RCC 7860 (cell line): ENCODE measurements at regions not wholly inside any gene's neighbourhood (a gene's known extent, or its start where the extent isn't known, plus 50 kb on each side); places are given as distances from the start of the nearest gene placed in this dataset.

Experiments
- DNase-seq: peaks from one replicate; pipeline ENCODE4 v3.0.0-alpha.2; 2015; ENCODE audit warnings: low spot score
- FAIRE-seq: peaks from 2 replicates; lab custom pipeline; 2012; peaks lifted over from hg19 to GRCh38; lab: Jason Lieb, UNC

DNA sequence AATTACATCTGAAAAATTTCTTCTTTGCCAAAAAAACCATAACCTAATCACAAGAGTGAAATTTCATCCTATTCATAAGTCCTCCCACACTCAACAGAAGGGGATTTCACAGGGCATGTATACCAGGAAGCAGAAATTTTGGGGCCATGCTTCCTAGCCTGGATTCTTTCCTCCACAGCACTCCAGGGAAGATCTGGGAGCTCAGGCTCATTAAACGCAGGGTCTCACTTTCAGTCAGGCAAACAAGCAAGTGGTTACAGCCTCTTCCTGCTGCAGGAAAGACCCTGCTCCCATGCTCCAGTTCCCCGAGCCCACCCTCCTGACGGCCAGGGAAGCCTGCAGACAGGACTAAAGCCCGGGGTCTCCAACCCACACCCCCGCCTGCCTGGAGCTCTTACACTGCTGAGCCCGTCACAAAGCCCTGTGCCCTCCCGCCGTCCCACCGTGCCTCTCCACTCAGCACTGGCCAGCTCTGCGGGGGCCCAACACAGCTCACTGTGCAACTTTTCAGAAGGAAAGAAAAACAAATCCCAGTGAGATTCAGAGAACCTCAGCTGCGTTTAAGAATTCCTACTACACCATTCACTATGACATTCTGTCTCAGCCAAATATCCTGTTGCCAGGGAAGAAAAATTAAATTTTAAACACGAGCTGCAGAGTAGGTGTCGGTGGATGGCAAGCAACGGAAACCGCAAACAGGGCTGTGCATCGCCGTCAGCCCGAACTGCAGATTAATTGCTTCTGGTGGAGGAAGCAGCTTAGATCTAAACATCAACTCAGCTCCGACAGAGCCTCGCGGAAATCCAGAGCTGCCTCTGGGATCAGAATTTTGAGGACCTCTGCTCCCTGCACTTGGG is 106.7 kb upstream of the SFSWAP start:
- DNase-seq, result no peak
- FAIRE-seq, result no peak

DNA sequence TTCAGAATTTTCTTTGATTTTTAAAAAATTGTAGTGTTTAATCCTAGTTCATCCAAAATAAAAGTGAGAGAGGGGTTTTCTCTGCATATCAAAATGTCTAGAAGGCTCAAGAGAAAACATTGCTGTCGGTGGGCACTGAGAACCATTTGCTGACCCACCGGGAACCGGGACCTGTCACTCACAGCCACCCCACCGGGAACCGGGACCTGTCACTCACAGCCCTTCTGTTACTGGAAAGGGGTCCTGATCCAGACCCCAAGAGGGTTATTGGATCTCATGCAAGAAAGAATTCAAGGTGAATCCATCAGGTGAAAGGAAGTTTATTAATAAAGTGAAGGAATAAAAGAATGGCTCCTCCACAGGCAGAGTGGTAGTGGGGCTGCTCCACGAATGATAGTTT is 106.0 kb upstream of the SFSWAP start:
- no peak for FAIRE-seq
- DNase-seq, result no peak

DNA sequence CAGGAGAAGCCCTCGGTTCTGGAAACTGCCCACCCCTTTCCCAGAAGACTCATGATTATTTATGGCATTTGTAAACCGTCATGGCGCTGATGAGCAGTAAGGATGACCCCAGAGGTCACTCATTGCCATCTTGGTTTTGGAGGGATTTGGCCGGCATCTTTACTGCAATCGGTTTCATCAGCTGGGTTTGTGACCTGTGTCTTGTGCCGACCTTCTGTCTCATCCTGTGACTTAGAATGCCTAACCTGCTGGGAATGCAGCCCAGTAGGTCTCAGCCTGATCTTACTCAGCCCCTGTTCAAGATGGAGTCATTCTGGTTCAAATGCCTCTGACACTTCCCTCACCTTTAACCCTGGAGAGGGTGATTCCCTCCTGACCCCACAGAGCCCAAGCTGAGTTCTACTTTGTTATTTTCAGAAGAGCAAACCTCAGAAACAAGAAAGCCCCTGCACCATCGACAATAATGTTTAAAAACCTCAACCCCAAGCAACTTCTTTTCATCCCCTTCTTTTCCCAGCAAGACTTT is 105.5 kb upstream of the SFSWAP start:
- DNase-seq (no peak), FAIRE-seq (no peak)

- DNase-seq (no peak), FAIRE-seq (no peak)
Observed at GRCh38 chr12:131606218-131606901, 104.5 kb upstream of the SFSWAP start.

GRCh38 chr12:131607658-131608447 is 103.0 kb upstream of the SFSWAP start:
- DNase-seq, result no peak
- FAIRE-seq, result no peak

- FAIRE-seq (no peak), DNase-seq (no peak)
Observed at GRCh38 chr12:131608740-131609690, 101.9 kb upstream of the SFSWAP start.

DNA sequence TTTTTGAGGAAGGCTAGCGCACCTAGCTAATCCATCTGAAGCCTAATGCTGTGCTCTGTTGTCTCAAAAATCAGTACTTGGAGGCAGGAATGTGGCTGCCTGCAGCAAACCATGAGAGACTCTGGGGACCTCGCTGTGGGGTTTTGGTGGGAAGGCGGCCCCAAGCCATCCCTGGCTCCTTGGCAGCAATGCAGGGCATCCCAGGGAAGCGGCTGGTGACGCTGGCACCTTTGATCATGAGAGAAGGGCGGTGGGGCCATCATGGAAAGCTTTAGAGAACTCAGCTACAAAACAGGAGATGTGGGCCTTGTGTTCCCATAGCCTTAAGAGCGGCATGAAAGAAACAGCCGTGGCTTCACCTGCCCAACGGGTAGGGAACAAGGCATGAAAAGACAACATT is 101.1 kb upstream of the SFSWAP start:
- no peak for FAIRE-seq

DNA sequence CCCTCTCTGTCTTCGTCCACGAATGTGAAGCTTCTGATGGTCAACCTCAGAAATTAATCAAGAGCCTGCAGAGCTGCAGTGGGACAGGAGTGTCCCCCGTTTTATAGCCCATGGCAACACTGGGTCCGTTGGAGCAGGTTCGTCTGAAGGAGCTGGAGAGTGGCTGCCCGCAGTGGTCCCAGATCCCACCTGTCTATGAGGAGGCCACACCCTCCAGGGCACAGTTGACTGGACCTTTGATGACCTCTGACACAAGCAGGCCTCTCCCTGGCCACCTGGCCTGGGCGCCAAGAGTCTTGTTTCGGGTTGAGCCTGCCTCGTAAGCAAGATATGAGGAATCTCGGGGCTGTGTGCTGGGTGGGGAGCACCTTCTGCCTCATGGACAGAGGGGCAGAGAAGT is 100.7 kb upstream of the SFSWAP start:
- no peak for DNase-seq
- FAIRE-seq, result no peak

More for the DNA sequence above, 101.1 kb upstream of the SFSWAP start:
- no peak for DNase-seq

GRCh38 chr12:131610891-131611290 is 100.0 kb upstream of the SFSWAP start:
- FAIRE-seq, result no peak
- no peak for DNase-seq

DNA sequence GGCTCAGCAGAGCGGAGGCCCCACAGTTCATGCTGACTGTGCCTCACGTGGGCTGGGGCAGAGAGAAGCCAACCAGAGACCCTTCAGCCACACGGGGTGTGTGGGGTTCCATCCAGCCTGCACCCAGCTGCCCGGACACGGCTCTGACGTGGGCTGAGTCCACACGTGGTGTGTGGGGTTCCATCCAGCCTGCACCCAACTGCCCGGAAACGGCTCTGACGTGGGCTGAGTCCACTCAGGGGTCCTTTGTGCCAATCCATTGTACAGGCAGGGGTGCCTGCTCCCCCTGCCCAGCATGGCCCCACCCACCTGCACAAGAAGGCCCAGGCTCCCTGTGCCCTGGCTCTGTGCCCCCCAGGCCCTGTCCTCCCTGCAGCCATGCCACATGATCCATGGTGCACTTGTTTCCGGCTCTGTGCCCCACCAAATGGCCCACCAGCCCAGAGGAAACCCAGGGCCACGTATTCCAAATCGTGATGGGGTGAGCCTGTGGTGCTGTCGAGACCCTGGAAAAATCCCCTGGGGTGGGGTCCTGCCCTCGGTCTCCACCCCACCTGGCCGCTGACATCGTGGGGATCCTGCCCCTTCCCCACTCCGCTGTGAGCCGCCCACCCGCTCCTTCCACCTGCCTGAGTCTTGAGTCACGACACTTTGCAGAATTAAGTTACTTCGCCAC is 99.3 kb upstream of the SFSWAP start:
- no peak for FAIRE-seq
- no peak for DNase-seq

DNA sequence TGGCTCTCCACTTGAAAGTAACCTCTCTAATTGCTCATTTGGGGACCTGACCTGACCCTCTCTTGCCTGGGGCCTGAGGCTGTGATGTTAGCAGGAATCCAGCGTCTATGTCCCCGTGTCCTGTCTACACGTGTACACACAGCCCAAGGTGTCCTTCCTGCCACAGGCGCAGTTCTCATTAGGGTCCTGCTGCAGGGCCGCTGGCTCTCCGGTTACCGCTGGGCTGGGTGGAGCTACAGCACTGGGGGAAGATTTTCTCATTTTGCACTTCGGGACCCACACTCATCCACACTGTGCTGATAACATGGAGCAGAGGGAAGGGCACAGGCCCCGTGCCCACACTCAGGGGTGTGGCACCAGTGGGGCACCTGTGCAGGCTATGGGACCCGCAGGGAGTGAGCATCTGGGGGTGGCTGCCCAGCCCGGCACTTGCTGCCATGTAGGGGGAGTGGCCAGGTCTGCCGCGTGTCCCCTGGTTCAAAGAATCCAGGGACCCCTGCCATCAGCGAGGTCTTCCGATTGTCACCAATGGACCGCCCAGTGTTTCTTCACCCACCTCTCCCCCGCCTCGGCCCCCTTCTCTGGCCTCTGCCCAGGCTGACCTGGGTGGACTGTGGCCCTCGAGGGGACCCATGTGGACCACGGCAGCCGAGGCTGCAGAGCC is 98.7 kb upstream of the SFSWAP start:
- no peak for FAIRE-seq
- DNase-seq, result no peak

GRCh38 chr12:131613186-131613585 is 97.7 kb upstream of the SFSWAP start:
- FAIRE-seq (no peak), DNase-seq (no peak)

DNA sequence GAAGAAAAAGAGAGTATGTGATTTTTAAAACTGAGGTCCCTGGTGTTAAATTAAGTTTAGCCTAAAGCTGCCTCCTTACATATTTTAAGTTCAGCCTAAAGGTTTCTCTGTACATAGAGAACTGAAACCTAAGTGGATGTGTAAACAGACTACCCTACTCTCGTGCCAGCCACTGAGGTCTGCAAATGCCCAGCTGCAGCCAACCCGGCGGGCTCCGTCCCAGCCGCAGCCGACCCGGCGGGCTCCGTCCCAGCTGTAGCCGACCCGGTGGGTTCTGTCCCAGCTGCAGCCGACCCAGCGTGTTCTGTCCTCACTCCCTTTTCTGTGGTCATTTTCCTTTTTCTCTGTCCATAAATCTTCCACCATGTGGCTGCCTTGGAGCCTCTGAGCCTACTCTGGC is 97.2 kb upstream of the SFSWAP start:
- no peak for FAIRE-seq
- DNase-seq, result no peak

GRCh38 chr12:131615326-131616042 is 95.4 kb upstream of the SFSWAP start:
- DNase-seq (no peak), FAIRE-seq (no peak)

DNA sequence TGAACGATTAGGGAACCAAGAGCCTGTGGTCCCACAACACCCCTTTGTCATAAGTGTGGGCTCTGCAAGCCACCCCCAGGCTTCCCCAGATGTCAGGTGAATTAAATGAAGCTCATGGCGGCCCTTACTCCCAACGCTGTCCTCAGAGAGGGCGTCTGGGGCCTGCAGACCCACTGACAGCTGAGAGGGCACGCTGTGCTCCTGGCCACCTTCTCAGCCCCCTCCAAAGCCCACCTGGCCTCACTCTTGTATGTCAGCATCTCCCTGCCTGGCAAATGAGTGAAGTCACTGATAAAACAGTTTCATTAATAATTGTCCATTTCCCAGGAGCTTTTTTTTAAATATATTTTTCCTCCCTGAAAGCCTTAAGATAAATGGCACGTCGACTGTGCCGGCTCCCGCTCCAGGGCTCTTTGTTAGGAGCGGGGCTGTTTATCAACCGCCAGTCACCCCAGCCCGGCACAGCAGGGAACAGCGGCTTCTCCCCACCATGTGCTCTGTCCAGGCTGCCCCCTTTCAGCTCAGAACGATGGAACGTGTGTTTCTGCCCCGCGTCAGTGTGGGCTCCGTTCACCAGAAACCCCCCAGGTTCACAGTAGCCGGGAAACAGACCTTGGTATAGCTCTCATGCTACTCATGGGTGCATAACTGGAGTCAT is 94.7 kb upstream of the SFSWAP start:
- FAIRE-seq (no peak), DNase-seq (no peak)

- no peak for FAIRE-seq
- no peak for DNase-seq
Observed at GRCh38 chr12:131616738-131617137, 94.2 kb upstream of the SFSWAP start.

- no peak for DNase-seq
Observed at GRCh38 chr12:131617179-131617578, 93.7 kb upstream of the SFSWAP start.

More at GRCh38 chr12:131617179-131617578, 93.7 kb upstream of the SFSWAP start:
- FAIRE-seq, result no peak
